HEK293 (cell line): ENCODE measurements at regions not wholly inside any gene's neighbourhood (a gene's known extent, or its start where the extent isn't known, plus 50 kb on each side); places are given as distances from the start of the nearest gene placed in this dataset.

Experiments
- BCL11B ChIP-seq: fragments of 450-650 bp; formaldehyde crosslinking; IDR thresholded peaks from 2 replicates; pipeline ENCODE4 v1.5.1; 2016; ENCODE audit warnings: low read depth, missing biosample characterization, missing genetic modification characterization
- HOXA7 ChIP-seq: sonication (generic); formaldehyde crosslinking; IDR thresholded peaks from 2 replicates; pipeline ENCODE4 v1.8.1; 2022; ENCODE audit warnings: missing genetic modification reagents, borderline replicate concordance
- REST ChIP-seq: fragments of 450-650 bp; formaldehyde crosslinking; IDR thresholded peaks from 2 replicates; pipeline ENCODE4 v1.5.1; 2016; ENCODE audit warnings: missing biosample characterization, missing genetic modification characterization
- SETDB1 ChIP-seq: IDR thresholded peaks from one replicate; pipeline ENCODE4 v1.6.1; 2017; ENCODE audit warnings: mild to moderate bottlenecking, low read length, moderate library complexity, mixed read lengths; ENCODE audit not compliant: insufficient read length
- ZNF24 ChIP-seq: fragments of 450-650 bp; formaldehyde crosslinking; IDR thresholded peaks from 2 replicates; pipeline ENCODE4 v1.5.1; 2016; ENCODE audit warnings: missing biosample characterization, missing genetic modification characterization
- ZNF398 ChIP-seq: fragments of 450-650 bp; formaldehyde crosslinking; IDR thresholded peaks from 2 replicates; pipeline ENCODE4 v1.5.1; 2017; ENCODE audit warnings: missing biosample characterization, missing genetic modification characterization
- ZNF639 ChIP-seq: fragments of 450-650 bp; formaldehyde crosslinking; IDR thresholded peaks from 2 replicates; pipeline ENCODE4 v1.5.1; 2016; ENCODE audit warnings: missing biosample characterization, missing genetic modification characterization

DNA sequence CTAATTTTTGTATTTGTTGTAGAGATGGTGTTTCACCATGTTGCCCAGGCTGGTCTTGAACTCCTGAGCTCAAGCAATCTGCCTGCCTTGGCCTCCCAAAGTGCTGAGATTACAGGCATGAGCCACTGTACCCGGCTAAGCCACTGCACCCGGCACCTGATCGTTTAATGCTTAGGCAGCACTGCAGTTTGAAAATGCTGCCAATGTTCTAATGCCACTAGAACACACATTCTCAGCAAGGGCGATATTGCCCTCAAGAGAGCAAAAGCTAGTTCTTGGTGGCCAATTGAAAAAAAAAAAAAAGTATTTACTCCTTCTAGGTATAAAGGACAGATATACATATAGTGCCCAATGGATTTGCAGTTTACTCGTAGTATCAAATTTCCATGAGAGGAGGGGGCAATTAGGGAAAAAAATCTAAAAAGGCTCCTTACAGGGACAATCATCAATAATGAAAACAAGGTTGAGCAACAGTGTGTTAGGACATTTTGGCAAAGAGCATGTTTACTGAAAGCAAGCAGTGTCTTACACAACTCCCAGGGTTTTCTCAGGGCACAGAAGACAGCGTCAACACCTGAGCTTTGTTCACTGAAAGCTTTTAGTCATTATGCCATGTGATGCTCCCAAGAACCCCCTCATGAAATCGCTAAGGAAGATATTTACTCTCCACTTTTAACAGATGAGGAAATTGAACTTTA, 199.9 kb upstream of the PKDCC start:
- TF ChIP-seq HOXA7 (no peak), ZNF24 (tag by site-specific recombination) (no peak), ZNF639 (tag by site-specific recombination) (no peak), BCL11B (tag by site-specific recombination) (no peak), SETDB1 (no peak), ZNF398 (tag by site-specific recombination) (no peak), REST (tag by site-specific recombination) (no peak)
